ENCODE measurements at regions not wholly inside any gene's neighbourhood (a gene's known extent, or its start where the extent isn't known, plus 50 kb on each side); places are given as distances from the start of the nearest gene placed in this dataset.
"Not testable (repeated sequence)": the region's sequence is repeated elsewhere in the genome, so short reads cannot be mapped to it uniquely, and the experiment has no call there.

DNA sequence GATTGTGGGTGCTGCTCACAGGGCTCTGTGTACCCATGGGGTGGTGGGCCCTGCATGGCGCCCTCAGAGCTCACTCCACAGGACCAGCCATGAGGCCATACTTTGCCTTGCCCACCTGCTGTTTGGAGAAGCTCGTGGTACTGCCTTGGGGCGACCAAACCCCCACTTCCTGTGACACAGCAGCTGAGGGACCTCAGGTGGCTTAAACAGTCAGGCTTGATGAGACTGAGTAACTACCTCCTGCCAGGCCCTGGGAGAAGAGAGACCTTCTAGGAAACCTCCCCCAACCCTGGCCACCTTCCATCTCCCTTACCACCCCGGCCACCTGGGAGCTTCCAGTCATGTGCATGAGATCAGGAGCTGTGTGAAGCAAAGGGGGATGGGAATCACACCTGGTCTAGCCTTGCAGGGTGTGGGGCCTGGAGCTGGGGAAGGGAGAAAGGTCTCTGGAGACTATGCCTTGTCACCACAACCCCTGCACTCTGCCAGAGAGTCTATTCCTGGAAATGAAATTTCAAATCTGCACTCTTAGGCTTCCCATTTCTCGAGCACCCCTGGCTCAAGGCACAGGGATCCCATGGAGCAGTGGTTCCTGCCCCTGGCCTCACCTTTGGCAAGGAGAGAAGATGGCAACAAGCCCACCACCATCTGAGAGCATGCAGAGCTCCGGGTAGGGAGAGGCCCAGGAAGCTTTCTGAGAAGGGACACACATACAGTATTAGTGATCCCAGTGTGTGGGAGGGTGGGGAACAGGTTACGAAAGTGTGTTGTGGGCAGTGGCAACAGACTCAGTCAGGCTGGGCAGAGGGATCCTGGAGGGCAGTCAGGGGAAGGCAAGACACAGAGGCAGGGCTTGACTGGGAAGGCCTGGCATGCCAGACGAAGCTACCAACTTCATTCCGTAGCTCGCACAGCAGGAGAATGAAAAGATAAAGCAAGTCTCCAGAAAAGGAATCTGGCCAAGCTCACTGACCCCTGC lies 125.0 kb downstream of the URI1 start:
- no peak for DNase-seq (ENCODE audit: low read depth)

DNA sequence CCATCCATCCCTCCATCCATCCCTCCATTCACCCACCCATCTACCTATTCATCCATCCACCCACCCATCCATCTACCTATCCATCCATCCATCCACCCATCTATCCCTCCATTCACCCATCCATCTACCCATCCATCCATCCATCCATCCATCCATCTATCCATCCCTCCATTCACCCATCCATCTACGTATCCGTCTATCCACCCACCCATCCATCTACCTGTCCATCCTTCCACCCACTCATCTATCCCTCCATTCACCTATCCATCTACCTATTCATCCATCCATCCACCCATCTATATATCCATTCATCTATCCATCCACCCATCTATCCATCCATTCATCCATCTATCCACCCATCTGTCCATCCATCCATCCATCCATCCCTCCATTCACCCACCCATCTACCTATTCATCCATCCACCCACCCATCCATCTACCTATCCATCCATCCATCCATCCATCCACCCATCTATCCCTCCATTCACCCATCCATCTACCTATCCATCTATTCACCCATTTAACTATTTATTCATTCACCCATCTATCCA lies 126.0 kb downstream of the URI1 start:
- DNase-seq (ENCODE audit: low read depth), result not testable (repeated sequence)

DNA sequence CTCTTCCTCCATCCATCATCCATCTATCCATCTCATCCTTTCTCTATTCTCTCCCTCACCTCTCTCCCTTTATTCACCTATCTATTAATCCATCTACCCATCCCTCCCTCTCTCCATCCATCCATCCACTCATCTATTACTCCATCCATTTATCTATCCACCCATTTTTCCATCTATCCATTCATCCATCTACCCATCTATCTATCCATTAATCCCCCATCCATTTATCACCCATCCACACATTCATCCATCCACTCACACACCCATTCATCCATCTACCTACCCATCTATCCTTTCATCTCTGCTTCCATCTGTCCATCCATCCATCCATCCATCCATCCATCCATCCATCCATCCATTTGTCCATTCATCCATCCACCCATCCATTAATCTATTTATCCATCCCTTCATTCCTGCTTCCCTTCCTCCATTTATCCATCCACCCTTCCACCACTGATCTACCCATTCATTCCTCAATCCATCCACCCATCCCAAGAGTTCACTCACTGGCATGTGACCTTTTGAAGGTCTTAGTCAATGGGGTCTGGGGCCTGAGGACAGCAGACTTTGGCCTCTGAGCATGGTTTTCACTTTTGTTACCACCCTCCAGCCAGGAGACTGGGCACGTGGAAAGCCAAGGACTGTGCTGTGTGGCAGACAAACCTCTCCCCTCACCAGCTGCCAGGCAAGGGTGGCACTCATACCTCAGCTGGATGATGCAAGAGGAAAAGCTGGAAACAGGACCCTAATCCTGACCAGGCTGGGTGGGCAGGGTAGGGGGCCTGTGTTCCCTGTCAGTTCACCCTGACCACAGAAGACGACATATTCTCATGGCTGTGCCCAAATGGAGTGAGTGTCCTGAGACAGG lies 126.7 kb downstream of the URI1 start:
- DNase-seq (ENCODE audit: low read depth), result no peak

DNA sequence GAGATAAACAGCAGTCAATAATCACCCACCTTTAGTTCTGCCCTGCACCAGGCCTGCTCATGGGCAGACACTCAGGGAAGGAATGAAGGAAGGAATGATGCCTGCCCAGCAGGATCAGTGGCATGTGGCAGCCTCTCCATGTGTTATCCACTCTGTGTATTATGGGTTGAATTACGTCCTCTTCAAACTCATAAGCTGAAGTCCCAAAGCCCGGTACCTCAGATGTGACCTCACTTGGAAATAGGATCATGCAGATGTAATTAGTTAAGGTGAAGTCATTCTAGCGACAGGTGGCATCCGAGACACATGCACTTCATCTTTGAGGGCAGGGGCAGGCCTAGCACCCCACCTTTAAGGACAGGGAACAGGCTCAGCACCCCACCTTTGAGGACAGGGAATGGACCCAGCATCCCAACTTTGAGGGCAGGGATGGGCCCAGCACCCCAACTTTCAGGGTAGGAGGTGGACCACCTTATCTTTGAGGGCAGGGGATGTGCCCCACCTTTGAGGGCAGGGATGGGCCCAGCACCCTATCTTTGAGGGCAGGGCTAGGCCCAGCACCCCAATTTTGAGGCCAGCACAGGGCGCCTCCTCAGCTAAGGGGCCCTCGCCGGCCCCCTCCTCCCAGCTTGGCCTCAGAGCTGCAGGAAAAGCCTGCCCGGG lies 127.6 kb downstream of the URI1 start:
- DNase-seq (ENCODE audit: low read depth), result no peak

DNA sequence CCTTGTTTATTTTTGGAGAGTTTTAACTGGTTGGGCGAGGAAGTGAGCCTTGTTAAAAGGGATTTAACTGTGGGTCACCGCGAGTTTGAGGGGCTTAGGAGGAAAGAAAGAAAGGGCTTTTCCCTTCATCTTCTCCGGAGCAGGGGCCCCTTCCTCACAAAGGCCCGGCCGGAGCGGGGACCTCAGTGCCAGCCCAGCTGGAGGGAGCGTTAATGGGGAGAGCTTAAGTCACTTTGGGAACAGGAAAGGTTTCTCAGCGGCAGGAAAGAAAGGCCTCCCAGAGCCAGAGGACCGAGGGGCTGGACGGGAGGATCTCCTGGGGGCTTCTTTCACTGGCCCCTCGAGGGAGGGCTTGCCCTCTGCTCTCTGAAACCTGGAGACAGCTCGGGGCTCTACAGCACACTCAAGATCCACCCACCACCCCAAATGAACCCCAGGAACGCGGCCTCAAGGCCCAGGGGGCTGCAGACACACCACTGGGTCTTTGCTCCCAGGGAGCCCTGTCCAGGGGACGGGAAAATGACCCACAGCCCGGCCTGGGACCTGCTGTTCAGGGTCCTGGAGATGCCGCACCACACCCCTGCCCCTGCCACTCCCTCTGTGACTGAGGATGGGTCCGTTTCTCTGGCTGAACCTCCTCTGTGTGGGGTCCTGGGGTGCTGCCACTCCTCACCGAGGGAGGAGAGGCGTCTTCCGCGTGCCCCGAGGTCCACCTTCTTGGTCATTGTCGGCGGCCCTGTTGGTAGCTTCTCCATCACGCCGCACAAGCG lies 128.3 kb downstream of the URI1 start:
- DNase-seq (ENCODE audit: low read depth), result no peak

DNA sequence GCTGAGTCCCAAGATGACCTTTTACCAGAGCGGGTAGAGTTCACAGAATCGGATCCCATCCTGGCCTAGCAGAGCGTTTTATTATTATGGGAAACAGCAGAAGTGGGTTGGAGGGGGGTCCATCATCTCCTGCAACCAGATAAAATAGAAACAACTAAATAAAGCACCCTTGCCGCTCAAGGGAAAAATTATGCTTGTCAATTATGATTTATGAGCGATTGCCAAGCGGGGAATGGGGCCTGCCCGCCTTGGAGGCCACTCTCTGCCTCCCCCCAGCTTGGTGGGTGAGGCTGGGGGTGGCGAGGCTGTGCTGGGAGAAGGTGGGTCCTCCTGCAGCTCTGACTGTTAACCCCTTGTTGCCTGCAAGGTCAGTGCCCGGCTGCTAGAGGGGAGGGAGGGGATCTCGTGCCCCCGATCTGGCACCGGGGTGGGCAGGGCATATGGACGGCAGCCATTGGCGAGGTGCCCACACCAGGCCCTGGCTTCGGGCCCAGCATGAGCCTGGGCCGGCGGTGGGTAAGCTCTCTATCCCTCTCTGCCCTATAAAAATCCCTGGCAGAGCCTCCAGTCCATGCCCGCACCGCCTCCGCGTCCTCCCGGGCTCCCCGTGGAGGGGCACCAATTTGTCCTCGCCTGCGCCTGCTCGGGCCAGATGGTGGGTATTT lies 129.1 kb downstream of the URI1 start:
- DNase-seq (ENCODE audit: low read depth), result no peak

DNA sequence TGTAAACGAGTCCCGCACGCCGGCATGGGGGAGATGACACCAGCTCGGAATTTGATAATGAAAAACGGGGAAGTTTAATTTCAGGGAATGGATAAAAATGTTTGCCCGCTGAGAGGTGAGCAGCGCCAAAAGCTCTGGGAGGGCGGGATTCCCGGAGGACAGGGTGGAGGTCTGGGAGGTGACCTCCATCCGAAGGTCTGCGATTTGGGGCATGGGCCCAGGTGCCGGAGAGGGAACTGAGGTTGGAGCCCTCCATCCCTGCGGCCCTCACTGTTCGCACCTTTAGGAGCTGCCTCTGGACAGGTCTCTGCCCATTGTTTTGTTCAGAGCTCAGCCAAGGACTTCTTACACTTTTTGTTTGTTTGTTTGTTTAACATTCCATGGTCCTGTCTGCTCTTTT lies 129.8 kb downstream of the URI1 start:
- DNase-seq (ENCODE audit: low read depth), result no peak

DNA sequence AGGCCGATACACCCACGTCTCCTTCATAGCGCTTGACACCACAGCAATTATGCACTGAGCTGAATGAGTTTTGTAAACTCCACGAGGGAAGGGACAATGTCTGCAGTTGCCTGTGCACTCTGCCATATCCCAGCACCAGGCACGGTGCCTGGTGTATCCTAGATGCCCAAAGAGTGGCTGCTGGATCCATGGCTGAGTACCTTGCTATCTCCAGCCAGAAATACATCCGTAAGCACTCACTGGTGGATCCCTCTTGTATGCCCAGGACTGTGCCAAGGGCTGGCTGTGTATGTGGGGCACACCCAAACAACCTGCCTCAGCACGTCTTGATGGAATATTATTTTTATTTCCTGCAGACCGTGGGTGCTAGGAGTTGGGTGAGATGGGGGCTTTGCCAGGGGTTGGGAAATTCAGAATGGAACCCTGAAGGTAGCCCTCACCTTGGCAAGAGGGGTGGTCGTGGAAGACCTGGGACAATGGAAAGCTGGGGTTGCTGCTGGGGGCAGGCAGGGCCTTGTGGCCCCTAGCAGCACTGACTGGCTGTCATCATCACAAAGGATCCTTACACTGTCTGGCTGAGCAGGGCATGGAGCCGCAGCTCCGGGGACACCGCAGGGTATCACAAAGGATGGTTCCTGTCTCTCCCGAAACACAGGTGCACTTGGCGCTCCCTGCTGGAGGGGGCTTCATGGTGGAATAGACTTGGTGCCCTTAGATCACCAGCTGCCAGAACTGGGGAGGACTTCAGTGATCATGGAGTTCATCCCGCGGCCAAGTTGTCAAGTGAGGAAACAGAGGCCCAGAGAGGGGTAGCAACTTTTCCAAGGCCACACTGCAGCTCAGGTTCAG lies 131.3 kb downstream of the URI1 start:
- DNase-seq (ENCODE audit: low read depth), result no peak

DNA sequence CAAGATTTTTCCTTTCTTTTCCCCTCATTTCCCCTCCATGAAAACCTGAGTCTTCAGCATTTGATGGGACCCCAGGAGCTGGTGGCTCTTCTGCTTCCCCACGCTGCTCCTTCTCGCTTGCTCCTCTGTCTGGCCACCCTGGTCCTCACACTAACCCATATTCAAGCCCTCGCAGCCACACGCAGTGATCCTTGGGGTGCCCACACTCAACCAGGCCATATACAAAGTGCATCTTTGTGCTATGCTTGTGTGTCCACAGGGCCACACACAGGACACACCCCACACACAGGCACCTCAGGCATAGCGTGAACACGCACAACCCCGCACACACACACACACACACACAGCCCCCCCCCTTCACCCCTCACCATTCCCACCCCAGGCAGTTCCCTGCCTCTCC lies 132.1 kb downstream of the URI1 start:
- DNase-seq (ENCODE audit: low read depth), result no peak

DNA sequence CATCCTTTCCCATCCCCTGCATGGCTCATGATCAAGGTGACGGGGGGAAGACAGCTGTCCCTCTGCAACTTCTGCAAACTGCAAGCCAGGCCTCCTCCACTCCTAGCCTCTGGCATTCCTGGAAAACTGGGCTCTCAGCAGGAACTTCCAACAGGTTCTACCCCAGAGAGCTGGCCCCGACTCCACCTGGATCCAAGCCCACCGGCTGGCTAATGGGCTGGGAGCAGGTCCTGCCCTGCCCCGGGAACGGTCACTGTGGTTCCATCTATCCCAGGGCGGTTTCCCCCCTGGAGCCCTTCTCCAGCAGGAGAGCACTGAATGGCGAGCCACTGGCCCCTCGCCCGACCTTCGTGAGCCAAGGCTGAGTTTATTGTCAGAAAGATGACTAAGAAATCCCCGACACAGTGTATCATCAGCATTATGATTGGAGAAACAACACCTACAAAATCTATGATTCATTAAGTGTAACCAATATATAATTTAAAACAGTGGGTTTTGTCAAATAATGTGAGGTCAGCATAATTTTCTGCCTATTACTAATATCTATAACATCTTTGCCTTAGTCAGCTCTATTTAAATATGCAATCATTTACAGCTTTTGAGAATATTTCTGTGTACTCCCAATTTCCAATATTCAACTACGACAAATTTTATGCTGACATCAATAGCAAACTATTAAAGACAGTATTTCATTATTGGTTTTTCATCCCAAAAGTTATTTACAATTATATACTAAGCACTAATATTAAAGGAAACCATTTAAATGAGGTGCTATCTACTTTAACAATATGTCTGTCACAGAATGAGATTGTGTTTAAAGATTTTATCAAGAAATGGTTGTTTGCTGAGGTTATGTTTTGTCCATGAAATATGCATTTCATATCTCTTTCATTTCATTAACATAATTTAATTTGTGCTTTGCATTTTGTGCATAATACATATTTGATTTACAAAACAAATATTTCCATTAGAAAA lies 133.0 kb downstream of the URI1 start:
- DNase-seq (ENCODE audit: low read depth), result no peak

DNA sequence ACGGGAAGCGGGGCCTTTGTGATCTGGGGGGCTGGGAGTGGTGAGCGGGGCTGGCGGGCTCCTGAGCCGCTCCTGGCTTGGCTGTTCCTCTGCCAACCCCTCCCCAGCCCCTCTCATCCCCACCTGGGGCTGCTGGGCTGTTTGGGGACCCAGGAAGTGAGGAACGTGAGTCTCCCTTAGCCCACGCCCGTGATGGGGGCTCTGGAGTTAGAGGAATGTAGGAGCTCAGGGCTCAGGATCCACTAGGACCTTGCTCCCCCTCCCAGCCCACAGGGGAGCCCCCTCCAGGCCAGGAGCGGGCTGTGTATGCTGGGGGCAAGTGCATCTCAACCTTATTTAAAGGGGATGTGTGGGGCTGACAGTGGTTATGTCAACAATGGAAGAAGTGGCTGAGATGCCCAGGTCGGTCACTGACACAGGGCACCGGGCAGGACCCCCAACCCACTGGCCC lies 134.1 kb downstream of the URI1 start:
- DNase-seq (ENCODE audit: low read depth), result no peak

DNA sequence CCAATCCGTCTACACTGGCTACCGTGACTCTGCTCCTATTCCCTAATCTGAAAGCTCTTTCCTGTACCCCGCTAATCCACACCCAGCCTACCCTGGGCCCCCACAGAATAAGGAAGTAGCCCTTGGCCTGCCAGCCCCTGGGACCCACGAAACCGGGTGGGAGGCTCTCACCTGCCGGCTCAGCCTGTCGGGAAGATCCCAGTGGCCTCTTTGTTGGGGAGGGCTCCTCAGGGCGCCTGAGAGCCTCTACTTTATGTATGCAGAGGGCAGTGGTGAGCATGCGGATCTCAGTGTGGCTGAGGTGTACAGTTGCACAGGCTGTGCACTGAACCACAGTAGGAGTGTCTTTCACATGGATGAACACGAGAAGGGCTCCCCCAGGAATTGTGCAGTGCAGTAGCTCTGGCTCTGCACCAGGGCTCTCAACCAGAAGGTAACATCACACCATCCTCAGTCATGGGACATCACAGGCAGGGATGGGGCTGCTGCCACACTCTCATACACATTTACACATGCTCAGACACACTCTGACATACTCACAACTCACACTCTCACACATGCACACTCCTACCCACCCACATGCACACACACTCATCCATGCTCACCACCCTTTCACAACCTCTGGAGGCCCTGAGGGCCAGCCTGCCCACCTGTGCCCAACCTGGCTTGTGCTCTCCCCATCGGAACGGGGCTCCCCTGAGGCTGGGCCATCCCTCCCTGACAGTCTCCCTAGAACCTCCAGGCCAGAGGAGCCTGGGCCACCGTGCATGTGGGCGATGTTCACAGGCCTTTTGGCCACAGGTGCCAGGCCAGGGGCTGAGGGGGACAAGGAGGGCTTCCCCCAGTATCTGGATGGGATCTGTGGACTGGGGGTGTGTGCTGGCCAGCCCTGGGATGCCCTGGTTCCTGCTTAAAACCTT lies 135.0 kb downstream of the URI1 start:
- DNase-seq (ENCODE audit: low read depth), result no peak

DNA sequence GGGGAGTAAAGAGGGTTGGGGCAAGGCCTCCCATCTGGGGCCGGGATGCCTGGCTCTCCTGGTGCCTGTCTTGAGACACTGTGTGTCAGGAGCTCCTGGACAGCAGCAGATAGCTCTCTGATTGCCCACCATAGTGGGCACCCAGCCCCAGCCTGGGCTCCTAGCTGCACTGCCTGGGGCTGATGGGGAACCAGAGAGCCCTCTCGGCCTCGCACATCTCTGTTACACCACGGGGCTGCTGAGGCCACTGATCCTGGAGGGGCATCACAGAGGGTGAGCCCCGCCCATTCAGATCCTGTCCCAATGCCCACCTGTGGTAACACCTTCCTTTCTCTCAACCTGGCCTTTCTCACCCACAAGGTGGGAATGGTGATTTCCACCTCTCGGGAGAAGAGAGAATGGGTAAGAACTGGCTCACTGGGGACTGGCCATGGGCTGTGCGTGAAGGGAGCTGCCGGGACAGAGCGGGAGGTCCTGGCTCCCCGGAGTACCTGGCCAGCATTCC lies 135.9 kb downstream of the URI1 start:
- DNase-seq (ENCODE audit: low read depth), result no peak

DNA sequence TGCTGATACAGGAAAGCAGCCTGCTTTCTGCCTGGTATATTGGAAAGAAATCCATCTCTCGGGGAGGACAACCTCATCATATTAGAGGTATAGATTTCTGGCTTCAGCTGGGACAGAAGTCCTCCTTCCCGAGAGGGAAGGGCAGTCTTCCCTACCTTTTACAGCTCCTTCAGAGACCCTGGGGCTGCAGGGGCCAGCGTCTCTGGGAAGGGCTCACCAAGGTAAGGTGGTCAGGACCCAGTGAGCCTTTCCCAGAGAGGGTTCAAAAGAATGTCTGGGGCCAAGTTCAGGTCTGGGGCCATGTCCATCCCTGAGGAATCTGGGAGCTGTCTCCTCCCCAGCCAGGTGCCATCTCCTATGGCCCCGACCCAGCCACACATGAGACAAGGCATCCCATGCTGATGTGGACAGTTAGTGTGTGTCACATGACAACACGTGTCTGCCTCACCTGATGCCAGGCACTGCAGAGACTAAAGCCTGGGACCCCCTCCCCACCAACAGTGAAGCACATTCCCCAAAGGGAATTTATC lies 136.4 kb downstream of the URI1 start:
- DNase-seq (ENCODE audit: low read depth), result no peak

DNA sequence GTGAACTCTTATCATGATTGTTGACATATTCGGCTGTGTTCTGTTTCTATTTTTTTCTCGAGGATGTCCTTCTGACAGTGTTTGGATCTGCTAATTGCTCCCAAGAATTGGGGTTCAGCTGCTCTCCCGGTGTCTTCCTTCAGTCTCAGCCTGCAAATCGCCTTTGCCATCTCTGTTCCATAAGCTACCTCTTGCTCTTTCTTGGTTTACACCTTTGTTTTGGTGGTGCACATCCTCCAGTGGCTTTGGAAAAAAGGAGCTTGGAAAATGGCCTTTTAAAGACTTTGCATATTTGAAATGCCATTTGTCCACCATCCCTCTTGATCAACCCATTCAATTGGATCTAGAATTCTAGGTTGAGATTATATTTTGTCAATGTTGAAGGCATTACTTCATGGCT lies 137.2 kb downstream of the URI1 start:
- DNase-seq (ENCODE audit: low read depth), result no peak

DNA sequence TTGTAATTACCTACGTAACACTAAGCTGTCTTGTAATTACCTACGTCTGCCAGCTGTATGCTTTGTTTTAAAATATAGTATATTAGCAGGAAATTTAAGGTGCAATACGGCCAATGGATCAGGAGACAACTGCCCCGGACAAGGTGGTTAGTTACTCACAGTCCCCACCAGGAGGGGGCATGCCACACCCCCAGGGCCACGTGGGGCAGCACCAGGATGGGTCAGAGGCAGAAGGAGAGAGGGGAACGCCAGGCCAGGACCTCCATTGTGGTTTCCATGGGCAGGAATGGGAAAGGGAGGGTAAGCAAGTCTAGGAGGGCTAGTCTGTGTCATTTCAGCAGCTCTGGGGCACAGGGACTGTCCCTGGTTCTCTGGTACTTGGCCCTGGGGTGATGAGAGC lies 140.1 kb downstream of the URI1 start:
- no peak for DNase-seq (ENCODE audit: low read depth)

DNA sequence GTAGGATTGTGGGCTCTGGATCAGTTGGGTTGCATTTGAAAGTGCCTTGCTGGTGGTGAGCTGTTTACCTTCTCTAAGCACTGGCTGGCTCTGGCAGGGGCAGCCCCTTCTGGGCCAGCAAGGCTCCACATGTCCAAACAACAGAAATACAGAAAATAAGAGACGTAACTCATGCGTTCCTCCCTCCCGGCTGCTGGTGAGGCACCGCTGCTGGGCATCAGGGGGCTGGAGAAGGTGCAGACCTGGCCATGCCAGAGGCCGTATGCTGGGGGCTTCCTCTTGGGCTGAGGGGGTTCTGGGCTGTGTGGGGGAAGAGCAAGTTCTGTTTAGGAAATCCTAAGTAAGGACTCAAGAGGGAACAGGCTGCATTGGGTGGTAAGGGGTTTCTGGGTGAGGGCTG lies 140.6 kb downstream of the URI1 start:
- no peak for DNase-seq (ENCODE audit: low read depth)

Measured in T follicular helper cell (primary cell).